Lower leg skin (tissue), 3 donors: ENCODE measurements at regions not wholly inside any gene's neighbourhood (a gene's known extent, or its start where the extent isn't known, plus 50 kb on each side); places are given as distances from the start of the nearest gene placed in this dataset.

Experiments
- POLR2A ChIP-seq, 2 donors: fragments of 450-650 bp; IDR thresholded peaks; one replicate each; pipeline ENCODE4 v1.6.1; 2016 to 2017; ENCODE audit warnings: antibody characterized with exemption in 2 of 2, mild to moderate bottlenecking in 1 of 2, moderate library complexity in 1 of 2
- TF ChIP-seq, protein P1 (sequence below), 3 donors: fragments of 450-650 bp; IDR thresholded peaks; one replicate each; pipeline ENCODE4 v1.5.1; 2016; ENCODE audit warnings: antibody characterized with exemption in 3 of 3, mild to moderate bottlenecking in 3 of 3, moderate library complexity in 2 of 3

DNA sequence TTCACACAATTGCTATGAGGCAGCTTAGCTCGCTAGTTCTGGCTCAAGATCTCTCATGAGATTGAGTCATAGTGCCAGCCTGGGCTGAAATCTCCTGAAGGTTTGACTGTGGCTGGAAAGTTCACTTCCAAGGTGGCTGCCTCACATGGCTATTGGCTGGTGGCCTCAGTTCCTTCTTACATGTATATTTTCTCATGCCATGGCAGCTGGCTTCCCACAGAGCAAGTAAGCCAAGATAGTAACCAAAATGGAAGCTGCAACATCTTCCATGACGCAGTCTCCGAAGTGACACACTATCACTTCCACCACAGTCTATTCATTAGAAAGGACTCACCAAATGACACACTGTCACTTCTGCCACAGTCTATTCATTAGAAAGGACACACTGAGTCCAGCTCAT is 160.4 kb upstream of the PRDM1 start:
- TF ChIP-seq, protein P1, sequence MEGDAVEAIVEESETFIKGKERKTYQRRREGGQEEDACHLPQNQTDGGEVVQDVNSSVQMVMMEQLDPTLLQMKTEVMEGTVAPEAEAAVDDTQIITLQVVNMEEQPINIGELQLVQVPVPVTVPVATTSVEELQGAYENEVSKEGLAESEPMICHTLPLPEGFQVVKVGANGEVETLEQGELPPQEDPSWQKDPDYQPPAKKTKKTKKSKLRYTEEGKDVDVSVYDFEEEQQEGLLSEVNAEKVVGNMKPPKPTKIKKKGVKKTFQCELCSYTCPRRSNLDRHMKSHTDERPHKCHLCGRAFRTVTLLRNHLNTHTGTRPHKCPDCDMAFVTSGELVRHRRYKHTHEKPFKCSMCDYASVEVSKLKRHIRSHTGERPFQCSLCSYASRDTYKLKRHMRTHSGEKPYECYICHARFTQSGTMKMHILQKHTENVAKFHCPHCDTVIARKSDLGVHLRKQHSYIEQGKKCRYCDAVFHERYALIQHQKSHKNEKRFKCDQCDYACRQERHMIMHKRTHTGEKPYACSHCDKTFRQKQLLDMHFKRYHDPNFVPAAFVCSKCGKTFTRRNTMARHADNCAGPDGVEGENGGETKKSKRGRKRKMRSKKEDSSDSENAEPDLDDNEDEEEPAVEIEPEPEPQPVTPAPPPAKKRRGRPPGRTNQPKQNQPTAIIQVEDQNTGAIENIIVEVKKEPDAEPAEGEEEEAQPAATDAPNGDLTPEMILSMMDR (IDR thresholded peaks at IDR 0.05), result no peak
- no peak for TF ChIP-seq POLR2A (IDR thresholded peaks at IDR 0.05)
